PFSK-1 (cell line): ENCODE measurements at regions not wholly inside any gene's neighbourhood (a gene's known extent, or its start where the extent isn't known, plus 50 kb on each side); places are given as distances from the start of the nearest gene placed in this dataset.

Experiments used
- POLR2AphosphoS5 ChIP-seq: IDR thresholded peaks from 2 replicates; pipeline ENCODE4 v1.6.1; 2012; ENCODE audit warnings: low read depth, mild to moderate bottlenecking, control low read depth, low read length, moderate library complexity
- TAF1 ChIP-seq: IDR thresholded peaks from 2 replicates; pipeline ENCODE4 v1.6.1; 2012; ENCODE audit warnings: low read length, control low read depth, borderline replicate concordance; ENCODE audit not compliant: insufficient read depth

DNA sequence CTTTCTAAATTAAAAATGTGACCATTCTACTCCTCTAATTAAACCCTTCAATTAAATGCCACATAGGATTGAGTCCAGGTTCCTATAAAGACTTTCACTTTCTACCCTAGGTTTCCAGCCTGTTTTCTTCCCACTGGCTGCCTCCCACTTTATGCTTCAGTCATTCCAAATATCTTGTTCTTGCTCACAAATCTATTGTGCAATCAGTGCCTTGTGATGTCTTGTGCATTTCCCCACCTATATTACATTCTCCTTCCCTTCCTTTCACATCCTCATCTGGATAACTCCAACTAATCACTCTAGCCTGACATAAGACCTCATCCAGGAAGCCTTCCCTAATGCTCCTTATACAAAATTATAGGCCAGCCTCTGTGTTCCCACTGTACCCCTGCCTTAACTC lies 281.7 kb upstream of the LRATD1 start:
- TF ChIP-seq TAF1, result no peak
- TF ChIP-seq POLR2AphosphoS5, result no peak
